ENCODE measurements at regions not wholly inside any gene's neighbourhood (a gene's known extent, or its start where the extent isn't known, plus 50 kb on each side); places are given as distances from the start of the nearest gene placed in this dataset.

GRCh38 chr1:60436186-60436585 lies 362.6 kb upstream of the C1orf87 start:
- H3K4me1 ChIP-seq (ENCODE audit: insufficient read depth, low read length), result no peaks in the 10 kb centered on the region
- DNase-seq (no peak), ATAC-seq (ENCODE audit: poor library complexity) (no peak)
- H3K9me3 ChIP-seq (ENCODE audit: control insufficient read depth in 1 of 2, insufficient read depth in 1 of 2, low read length in 2 of 2), result peaks cover 0 to 8% of the 10 kb centered on the region in 2 experiments
- Mint-ChIP-seq H3K9me3 (no peaks in the 10 kb centered on the region), H3K27me3 (no peaks in the 10 kb centered on the region), H3K36me3 (ENCODE audit: low read depth) (no peaks in the 10 kb centered on the region), H3K4me1 (ENCODE audit: low read depth) (no peaks in the 10 kb centered on the region), H3K4me3 (no peak overlapping the region), H3K27ac (no peak overlapping the region)
- no peak overlapping the region for H3K4me3 ChIP-seq (ENCODE audit: low read length)
- TF ChIP-seq, protein P1, sequence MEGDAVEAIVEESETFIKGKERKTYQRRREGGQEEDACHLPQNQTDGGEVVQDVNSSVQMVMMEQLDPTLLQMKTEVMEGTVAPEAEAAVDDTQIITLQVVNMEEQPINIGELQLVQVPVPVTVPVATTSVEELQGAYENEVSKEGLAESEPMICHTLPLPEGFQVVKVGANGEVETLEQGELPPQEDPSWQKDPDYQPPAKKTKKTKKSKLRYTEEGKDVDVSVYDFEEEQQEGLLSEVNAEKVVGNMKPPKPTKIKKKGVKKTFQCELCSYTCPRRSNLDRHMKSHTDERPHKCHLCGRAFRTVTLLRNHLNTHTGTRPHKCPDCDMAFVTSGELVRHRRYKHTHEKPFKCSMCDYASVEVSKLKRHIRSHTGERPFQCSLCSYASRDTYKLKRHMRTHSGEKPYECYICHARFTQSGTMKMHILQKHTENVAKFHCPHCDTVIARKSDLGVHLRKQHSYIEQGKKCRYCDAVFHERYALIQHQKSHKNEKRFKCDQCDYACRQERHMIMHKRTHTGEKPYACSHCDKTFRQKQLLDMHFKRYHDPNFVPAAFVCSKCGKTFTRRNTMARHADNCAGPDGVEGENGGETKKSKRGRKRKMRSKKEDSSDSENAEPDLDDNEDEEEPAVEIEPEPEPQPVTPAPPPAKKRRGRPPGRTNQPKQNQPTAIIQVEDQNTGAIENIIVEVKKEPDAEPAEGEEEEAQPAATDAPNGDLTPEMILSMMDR (IDR thresholded peaks at IDR 0.05), result no peak
- no peak overlapping the region for H3K27ac ChIP-seq (ENCODE audit: low read depth in 1 of 2, low read length in 2 of 2)
- H3K27me3 ChIP-seq (ENCODE audit: control insufficient read depth in 1 of 2, insufficient read depth in 2 of 2, low read length in 2 of 2), result no peaks in the 10 kb centered on the region
- H3K36me3 ChIP-seq (ENCODE audit: insufficient read depth, low read length), result no peaks in the 10 kb centered on the region
- ChIA-PET POLR2A (no interaction called here), CTCF (no interaction called here)
- intact Hi-C loops (cut with DNase I, micrococcal nuclease), result no loop called here

GRCh38 chr1:60431593-60431992 lies 358.0 kb upstream of the C1orf87 start:
- Mint-ChIP-seq H3K36me3 (ENCODE audit: low read depth) (no peaks in the 10 kb centered on the region), H3K9me3 (peaks cover 2% of the 10 kb centered on the region), H3K27ac (no peak overlapping the region), H3K27me3 (no peaks in the 10 kb centered on the region), H3K4me1 (ENCODE audit: low read depth) (no peaks in the 10 kb centered on the region), H3K4me3 (no peak overlapping the region)
- TF ChIP-seq, protein P1 (IDR thresholded peaks at IDR 0.05), result no peak
- peaks cover 0 to 11% of the 10 kb centered on the region in 2 experiments for H3K9me3 ChIP-seq (ENCODE audit: control insufficient read depth in 1 of 2, insufficient read depth in 1 of 2, low read length in 2 of 2)
- no peaks in the 10 kb centered on the region for H3K27me3 ChIP-seq (ENCODE audit: control insufficient read depth in 1 of 2, insufficient read depth in 2 of 2, low read length in 2 of 2)
- ChIA-PET POLR2A (no interaction called here), CTCF (no interaction called here)
- no peak for DNase-seq
- no peaks in the 10 kb centered on the region for H3K4me1 ChIP-seq (ENCODE audit: insufficient read depth, low read length)
- ATAC-seq (ENCODE audit: poor library complexity), result no peak
- H3K4me3 ChIP-seq (ENCODE audit: low read length), result no peak overlapping the region
- H3K36me3 ChIP-seq (ENCODE audit: insufficient read depth, low read length), result no peaks in the 10 kb centered on the region
- no peak overlapping the region for H3K27ac ChIP-seq (ENCODE audit: low read depth in 1 of 2, low read length in 2 of 2)
- intact Hi-C loops (cut with DNase I, micrococcal nuclease), result no loop called here

DNA sequence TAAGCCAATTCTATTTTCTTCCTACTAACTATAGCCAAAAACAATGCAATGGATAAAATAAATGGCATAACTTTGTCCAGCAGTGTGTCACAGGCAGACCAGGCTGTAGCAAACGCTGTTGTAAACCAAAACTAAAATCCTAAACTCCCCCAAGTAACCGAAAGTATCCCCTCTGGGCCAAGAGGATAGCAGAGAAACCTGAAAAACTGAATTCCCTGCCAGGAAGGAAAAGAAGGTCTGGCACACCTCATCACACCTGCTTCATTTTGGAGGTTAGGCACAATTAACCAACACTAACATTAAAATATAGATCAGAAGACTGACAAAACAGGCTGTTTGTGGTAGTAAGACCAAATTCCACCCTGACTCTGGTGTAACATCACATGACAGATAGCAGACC lies 356.8 kb upstream of the C1orf87 start:
- Mint-ChIP-seq H3K27me3 (no peaks in the 10 kb centered on the region), H3K4me1 (ENCODE audit: low read depth) (no peaks in the 10 kb centered on the region), H3K4me3 (no peak overlapping the region), H3K36me3 (ENCODE audit: low read depth) (no peaks in the 10 kb centered on the region), H3K27ac (no peak overlapping the region), H3K9me3 (peaks cover 2% of the 10 kb centered on the region)
- ChIA-PET POLR2A (no interaction called here), CTCF (no interaction called here)
- Histone ChIP-seq H3K4me1 (ENCODE audit: insufficient read depth, low read length) (no peaks in the 10 kb centered on the region), H3K36me3 (ENCODE audit: insufficient read depth, low read length) (no peaks in the 10 kb centered on the region), H3K27ac (ENCODE audit: low read depth in 1 of 2, low read length in 2 of 2) (no peak overlapping the region), H3K4me3 (ENCODE audit: low read length) (no peak overlapping the region), H3K27me3 (ENCODE audit: control insufficient read depth in 1 of 2, insufficient read depth in 2 of 2, low read length in 2 of 2) (no peaks in the 10 kb centered on the region), H3K9me3 (ENCODE audit: control insufficient read depth in 1 of 2, insufficient read depth in 1 of 2, low read length in 2 of 2) (peaks cover 0 to 11% of the 10 kb centered on the region in 2 experiments)
- ATAC-seq (ENCODE audit: poor library complexity) (no peak), DNase-seq (no peak)
- TF ChIP-seq, protein P1 (IDR thresholded peaks at IDR 0.05), result no peak
- intact Hi-C loops (cut with DNase I, micrococcal nuclease), result no loop called here

Measured in CD4-positive, alpha-beta T cell (primary cell).